Mesothelial cell of epicardium (in vitro differentiated cells): ENCODE measurements at regions not wholly inside any gene's neighbourhood (a gene's known extent, or its start where the extent isn't known, plus 50 kb on each side); places are given as distances from the start of the nearest gene placed in this dataset.
"Not testable (repeated sequence)": the region's sequence is repeated elsewhere in the genome, so short reads cannot be mapped to it uniquely, and the experiment has no call there.

Experiments
- DNase-seq, 2 experiments: peaks; one replicate each; pipeline ENCODE4 v3.0.0; 2021; ENCODE audit warnings: low spot score in 2 of 2; ENCODE audit not compliant: unreplicated experiment in 2 of 2
- H3K27ac Mint-ChIP-seq: 2 replicates; pipeline ENCODE4 v1.8.0; 2021; ENCODE audit warnings: mixed read lengths
- H3K27me3 Mint-ChIP-seq: 2 replicates; pipeline ENCODE4 v1.8.0; 2021; ENCODE audit warnings: low read depth, mixed read lengths
- H3K36me3 Mint-ChIP-seq: 2 replicates; pipeline ENCODE4 v1.8.0; 2021; ENCODE audit warnings: mixed read lengths
- H3K4me1 Mint-ChIP-seq: 2 replicates; pipeline ENCODE4 v1.8.0; 2021; ENCODE audit warnings: mixed read lengths
- H3K4me3 Mint-ChIP-seq: 2 replicates; pipeline ENCODE4 v1.8.0; 2021; ENCODE audit warnings: mild to moderate bottlenecking, moderate library complexity, mixed read lengths
- H3K9me3 Mint-ChIP-seq: 2 replicates; pipeline ENCODE4 v1.8.0; 2021; ENCODE audit warnings: mixed read lengths
- CTCF ChIP-seq: fragments of 200-600 bp; sonication (generic); IDR thresholded peaks from one replicate; pipeline ENCODE4 v1.5.0; 2021; ENCODE audit warnings: antibody characterized with exemption; ENCODE audit not compliant: unreplicated experiment

- no peak overlapping the region for H3K4me3 Mint-ChIP-seq
- DNase-seq: no peak
- no peak overlapping the region for H3K27ac Mint-ChIP-seq
- H3K4me1 Mint-ChIP-seq: peaks cover 8% of the 10 kb centered on the region
- peaks cover 19% of the 10 kb centered on the region for H3K9me3 Mint-ChIP-seq
- TF ChIP-seq CTCF: no peak
- no peaks in the 10 kb centered on the region for H3K27me3 Mint-ChIP-seq
- H3K36me3 Mint-ChIP-seq: peaks cover 4% of the 10 kb centered on the region
Measured at GRCh38 chr14:83905157-83905556, 1624.8 kb upstream of the FLRT2 start.

GRCh38 chr14:83908419-83908818 is 1621.5 kb upstream of the FLRT2 start:
- no peak overlapping the region for H3K4me3 Mint-ChIP-seq
- no peaks in the 10 kb centered on the region for H3K27me3 Mint-ChIP-seq
- DNase-seq: no peak
- H3K4me1 Mint-ChIP-seq: peaks cover 24% of the 10 kb centered on the region
- TF ChIP-seq CTCF: no peak
- H3K9me3 Mint-ChIP-seq: peaks cover 11% of the 10 kb centered on the region
- no peak overlapping the region for H3K27ac Mint-ChIP-seq
- H3K36me3 Mint-ChIP-seq: peaks cover 4% of the 10 kb centered on the region

DNA sequence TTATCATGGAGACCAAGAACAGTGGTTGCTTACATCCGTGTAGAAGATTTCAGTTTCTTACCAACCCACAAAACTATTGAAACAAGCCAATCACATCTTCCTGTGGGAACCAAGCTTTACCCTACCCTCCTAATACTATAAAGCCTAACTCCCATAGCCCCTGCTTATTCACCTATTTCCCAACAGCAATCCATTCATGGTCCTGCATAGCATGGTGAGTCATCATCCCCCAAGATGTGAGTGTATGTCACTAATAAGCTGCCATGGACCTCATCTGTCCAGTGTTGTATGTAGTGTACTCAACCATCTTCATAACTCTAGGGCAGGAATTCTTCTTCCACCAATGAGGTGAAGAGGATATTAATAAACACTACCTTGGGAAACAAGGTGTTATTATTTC is 1620.4 kb upstream of the FLRT2 start:
- DNase-seq: no peak
- no peak overlapping the region for H3K4me3 Mint-ChIP-seq
- peaks cover 8% of the 10 kb centered on the region for H3K9me3 Mint-ChIP-seq
- H3K36me3 Mint-ChIP-seq: peaks cover 2% of the 10 kb centered on the region
- H3K27me3 Mint-ChIP-seq: no peaks in the 10 kb centered on the region
- no peak overlapping the region for H3K27ac Mint-ChIP-seq
- no peak for TF ChIP-seq CTCF
- H3K4me1 Mint-ChIP-seq: peaks cover 33% of the 10 kb centered on the region

DNA sequence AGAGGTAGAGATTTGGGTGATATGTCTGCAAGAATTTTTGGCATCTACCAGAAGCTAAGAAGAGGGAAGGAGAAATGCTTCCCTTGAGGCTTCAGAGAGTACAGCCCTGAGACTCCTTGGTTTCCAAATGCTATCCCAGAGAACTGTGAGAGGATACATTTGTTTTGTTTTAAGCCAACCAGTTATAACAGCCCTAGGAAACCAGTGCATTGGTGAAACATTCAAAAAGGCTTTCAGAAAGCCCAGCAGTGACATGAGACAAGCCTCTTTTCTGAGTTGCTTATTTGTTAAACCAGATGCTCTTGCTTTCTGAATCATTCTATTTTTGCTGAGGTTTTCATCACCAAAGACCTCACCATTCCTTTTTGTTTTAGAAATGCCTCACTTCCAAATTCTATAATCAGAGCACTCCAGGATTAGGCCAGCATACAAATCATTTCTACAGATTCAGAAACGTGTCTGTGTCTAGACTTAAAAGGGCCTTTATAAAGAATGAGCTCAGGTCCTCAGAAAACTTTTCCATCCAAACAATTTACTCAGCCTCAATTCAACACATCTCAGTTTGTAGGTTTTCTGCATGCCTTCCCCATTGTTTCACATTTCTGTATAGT is 1617.8 kb upstream of the FLRT2 start:
- TF ChIP-seq CTCF: no peak
- Mint-ChIP-seq H3K27ac (peak overlapping the region; percentile 18), H3K36me3 (peaks cover 2% of the 10 kb centered on the region), H3K4me3 (no peak overlapping the region), H3K27me3 (no peaks in the 10 kb centered on the region), H3K9me3 (peaks cover 28% of the 10 kb centered on the region), H3K4me1 (peaks cover 36% of the 10 kb centered on the region)
- DNase-seq: no peak

DNA sequence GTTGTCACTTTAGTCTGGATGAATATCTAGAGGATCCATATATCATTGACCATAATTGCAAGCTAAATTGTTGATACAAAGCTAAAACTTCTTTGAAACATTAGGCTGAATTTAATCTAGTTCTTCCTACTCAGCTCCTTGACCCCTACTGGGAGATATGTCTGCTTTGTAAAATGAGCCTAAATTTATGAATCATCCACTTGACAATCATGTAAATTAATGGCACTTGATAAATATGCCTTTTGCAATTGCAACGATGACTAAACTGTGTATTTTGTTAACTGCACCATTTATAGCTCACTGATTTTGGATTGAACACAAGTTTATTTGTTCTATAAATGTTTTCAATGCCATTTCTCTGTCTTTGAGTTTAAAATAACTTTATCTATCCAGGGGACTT is 1616.5 kb upstream of the FLRT2 start:
- Mint-ChIP-seq H3K9me3 (peaks cover 33% of the 10 kb centered on the region), H3K27ac (peak overlapping the region; percentile 17), H3K36me3 (peaks cover 2% of the 10 kb centered on the region), H3K4me3 (no peak overlapping the region), H3K27me3 (no peaks in the 10 kb centered on the region), H3K4me1 (peaks cover 30% of the 10 kb centered on the region)
- no peak for TF ChIP-seq CTCF
- no peak for DNase-seq

- no peaks in the 10 kb centered on the region for H3K36me3 Mint-ChIP-seq
- no peak for DNase-seq
- H3K4me3 Mint-ChIP-seq: no peak overlapping the region
- H3K9me3 Mint-ChIP-seq: peaks cover 37% of the 10 kb centered on the region
- TF ChIP-seq CTCF: no peak
- peaks cover 15% of the 10 kb centered on the region for H3K4me1 Mint-ChIP-seq
- H3K27me3 Mint-ChIP-seq: no peaks in the 10 kb centered on the region
- no peak overlapping the region for H3K27ac Mint-ChIP-seq
Measured at GRCh38 chr14:83918546-83918945, 1611.4 kb upstream of the FLRT2 start.

DNA sequence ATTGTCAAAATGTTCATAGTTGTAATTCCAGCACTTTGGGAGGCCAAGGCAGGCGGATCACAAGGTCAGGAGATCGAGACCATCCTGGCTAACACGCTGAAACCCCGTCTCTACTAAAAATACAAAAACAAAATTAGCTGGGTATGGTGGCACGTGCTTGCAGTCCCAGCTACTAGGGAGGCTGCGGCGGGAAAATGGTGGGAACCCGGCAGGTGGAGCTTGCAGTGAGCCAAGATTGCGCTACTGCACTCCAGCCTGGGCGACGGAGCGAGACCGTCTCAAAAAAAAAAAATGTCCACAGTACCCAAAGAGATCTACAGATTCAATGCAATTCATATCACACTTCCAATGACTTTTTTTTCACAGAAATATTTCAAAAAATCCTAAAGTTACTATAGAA is 1610.3 kb upstream of the FLRT2 start:
- DNase-seq, H3K27ac Mint-ChIP-seq, H3K36me3 Mint-ChIP-seq, H3K4me1 Mint-ChIP-seq, H3K4me3 Mint-ChIP-seq, H3K27me3 Mint-ChIP-seq: not testable (repeated sequence)
- peaks cover 36% of the 10 kb centered on the region for H3K9me3 Mint-ChIP-seq
